GM23338 (cell line): ENCODE measurements at regions not wholly inside any gene's neighbourhood (a gene's known extent, or its start where the extent isn't known, plus 50 kb on each side); places are given as distances from the start of the nearest gene placed in this dataset.

Experiments used
- ATAC-seq: fragments of 200-7000 bp; cut with Tn5 transposase; 3 replicates; pipeline ENCODE4 v1.9.1; 2020
- DNase-seq: peaks from one replicate; pipeline ENCODE4 v3.0.0-alpha.2; 2015; ENCODE audit warnings: low spot score
- H2AFZ ChIP-seq: fragments of 200-600 bp; sonication (generic); 2 replicates; pipeline ENCODE4 v1.8.0; 2016; ENCODE audit warnings: antibody characterized with exemption, mild to moderate bottlenecking, moderate library complexity
- H3F3A ChIP-seq: fragments of 200-600 bp; sonication (generic); replicated peaks from 2 replicates; pipeline ENCODE4 v1.8.0; 2017; ENCODE audit warnings: antibody characterized with exemption, mixed run types, low read depth
- H3K27ac ChIP-seq: fragments of 200-600 bp; sonication (generic); 2 replicates; pipeline ENCODE4 v1.6.1; 2016; ENCODE audit warnings: low read depth
- H3K27me3 ChIP-seq: fragments of 200-600 bp; sonication (generic); 2 replicates; pipeline ENCODE4 v1.8.0; 2016; ENCODE audit warnings: mild to moderate bottlenecking, mixed run types, moderate library complexity; ENCODE audit not compliant: insufficient read depth
- H3K36me3 ChIP-seq: fragments of 200-600 bp; sonication (generic); 2 replicates; pipeline ENCODE4 v1.8.0; 2016; ENCODE audit warnings: mild to moderate bottlenecking; ENCODE audit not compliant: insufficient read depth
- H3K4me1 ChIP-seq: fragments of 200-600 bp; sonication (generic); 2 replicates; pipeline ENCODE4 v1.8.0; 2016; ENCODE audit warnings: mild to moderate bottlenecking, moderate library complexity; ENCODE audit not compliant: insufficient read depth
- H3K4me2 ChIP-seq: fragments of 200-600 bp; sonication (generic); 2 replicates; pipeline ENCODE4 v1.7.1; 2017; ENCODE audit warnings: mixed run types
- H3K4me3 ChIP-seq: fragments of 200-600 bp; sonication (generic); 2 replicates; pipeline ENCODE4 v1.6.1; 2016; ENCODE audit warnings: mixed run types
- H3K79me2 ChIP-seq: fragments of 200-600 bp; sonication (generic); replicated peaks from 2 replicates; pipeline ENCODE4 v1.8.0; 2017; ENCODE audit warnings: mild to moderate bottlenecking; ENCODE audit not compliant: insufficient read depth
- H3K9me2 ChIP-seq: fragments of 200-600 bp; sonication (generic); 2 replicates; pipeline ENCODE4 v1.8.0; 2017; ENCODE audit not compliant: insufficient read depth
- H4K20me1 ChIP-seq: fragments of 200-600 bp; sonication (generic); replicated peaks from 2 replicates; pipeline ENCODE4 v1.8.0; 2017; ENCODE audit warnings: mild to moderate bottlenecking; ENCODE audit not compliant: insufficient read depth
- H3K27ac Mint-ChIP-seq: 2 replicates; pipeline ENCODE4 v1.8.0; 2020; ENCODE audit warnings: inconsistent platforms, mild to moderate bottlenecking, moderate library complexity, mixed read lengths
- H3K27me3 Mint-ChIP-seq: 3 replicates; pipeline ENCODE4 v1.8.0; 2022; ENCODE audit warnings: low read depth, mild to moderate bottlenecking, moderate library complexity, mixed read lengths, inconsistent platforms; ENCODE audit not compliant: insufficient read depth, poor library complexity
- H3K36me3 Mint-ChIP-seq: 3 replicates; pipeline ENCODE4 v1.8.0; 2021; ENCODE audit warnings: low read depth, mild to moderate bottlenecking, inconsistent platforms, moderate library complexity, mixed read lengths
- H3K4me1 Mint-ChIP-seq: 3 replicates; pipeline ENCODE4 v1.8.0; 2020; ENCODE audit warnings: mild to moderate bottlenecking, inconsistent platforms, mixed read lengths
- H3K4me3 Mint-ChIP-seq: 3 replicates; pipeline ENCODE4 v1.8.0; 2021; ENCODE audit warnings: moderate library complexity, mild to moderate bottlenecking, inconsistent platforms, mixed read lengths
- H3K9me3 Mint-ChIP-seq: 3 replicates; pipeline ENCODE4 v1.8.0; 2020; ENCODE audit warnings: moderate library complexity, mild to moderate bottlenecking, inconsistent platforms, mixed read lengths
- CREB1 ChIP-seq: fragments of 250-450 bp; sonication (Bioruptor Pico); IDR thresholded peaks from 2 replicates; pipeline ENCODE4 v1.5.0; 2020; ENCODE audit warnings: low read depth, mild to moderate bottlenecking, moderate library complexity
- EZH2 ChIP-seq: fragments of 200-600 bp; sonication (generic); IDR thresholded peaks from one replicate; pipeline ENCODE4 v1.8.0; 2017; ENCODE audit warnings: antibody characterized with exemption, mild to moderate bottlenecking, low read depth; ENCODE audit not compliant: unreplicated experiment
- EZH2phosphoT487 ChIP-seq: fragments of 200-600 bp; sonication (generic); IDR thresholded peaks from one replicate; pipeline ENCODE4 v1.8.1; 2018; ENCODE audit warnings: antibody characterized with exemption; ENCODE audit not compliant: unreplicated experiment
- JUNB ChIP-seq: IDR thresholded peaks from one replicate; pipeline ENCODE4 v1.6.1; 2016; ENCODE audit warnings: antibody characterized with exemption; ENCODE audit not compliant: unreplicated experiment
- NANOG ChIP-seq: IDR thresholded peaks from 2 replicates; pipeline ENCODE4 v1.6.1; 2016; ENCODE audit warnings: antibody characterized with exemption, borderline replicate concordance
- POLR2AphosphoS5 ChIP-seq: IDR thresholded peaks from 2 replicates; pipeline ENCODE4 v1.6.1; 2016; ENCODE audit warnings: antibody characterized with exemption, low read depth
- STAT1 ChIP-seq: IDR thresholded peaks from one replicate; pipeline ENCODE4 v1.6.1; 2016; ENCODE audit warnings: antibody characterized with exemption; ENCODE audit not compliant: unreplicated experiment
- ZNF114 ChIP-seq: fragments of 250-450 bp; sonication (Bioruptor Pico); IDR thresholded peaks from 2 replicates; pipeline ENCODE4 v1.5.0; 2020; ENCODE audit warnings: mild to moderate bottlenecking, moderate library complexity
- ZNF331 ChIP-seq: fragments of 250-450 bp; sonication (Bioruptor Pico); IDR thresholded peaks from 2 replicates; pipeline ENCODE4 v1.5.0; 2020; ENCODE audit warnings: low read depth, mild to moderate bottlenecking, moderate library complexity
- TF ChIP-seq, protein P1 (sequence below), 2 experiments: fragments of 200-600 bp in 1 of 2; sonication (generic) in 1 of 2; conservative IDR thresholded peaks; 2 replicates each; pipeline versions ENCODE4 v1.5.1 to v1.6.1; 2016 to 2017; ENCODE audit warnings: antibody characterized with exemption in 2 of 2, low read depth in 2 of 2, mild to moderate bottlenecking in 2 of 2, moderate library complexity in 1 of 2
- TF ChIP-seq, protein P2 (sequence below): IDR thresholded peaks from 2 replicates; pipeline ENCODE4 v1.6.1; 2016; ENCODE audit warnings: antibody characterized with exemption
- TF ChIP-seq, protein P3 (sequence below): IDR thresholded peaks from one replicate; pipeline ENCODE4 v1.6.1; 2018; ENCODE audit warnings: antibody characterized with exemption; ENCODE audit not compliant: unreplicated experiment
- TF ChIP-seq, protein P4 (sequence below): fragments of 250-450 bp; sonication (Bioruptor Pico); IDR thresholded peaks from 2 replicates; pipeline ENCODE4 v1.5.0; 2020; ENCODE audit warnings: mild to moderate bottlenecking, moderate library complexity

DNA sequence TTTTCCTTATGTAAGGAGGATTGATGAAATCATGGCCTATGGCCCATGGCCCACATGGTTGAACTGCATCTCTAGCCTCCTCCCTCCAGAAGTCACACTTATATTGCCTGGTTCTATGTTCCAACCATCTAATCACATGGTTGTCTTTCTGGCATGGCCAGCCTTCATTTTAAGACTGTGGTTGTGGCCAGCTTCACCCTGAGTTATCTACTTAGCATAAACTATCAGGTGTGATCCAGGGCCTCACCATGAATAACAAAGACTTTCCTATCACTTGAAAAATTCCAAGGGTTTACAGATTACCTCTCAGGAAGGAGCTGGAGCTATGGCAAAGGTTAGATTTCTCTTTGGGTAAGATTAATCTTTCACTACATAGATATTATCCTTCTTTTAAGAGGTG lies 222.8 kb downstream of the SNCA start:
- no peaks in the 10 kb centered on the region for H3K27me3 ChIP-seq
- no peaks in the 10 kb centered on the region for H3K79me2 ChIP-seq
- H3K4me3 ChIP-seq, result no peak overlapping the region
- DNase-seq, result peak; percentile 4
- H3K36me3 ChIP-seq, result no peaks in the 10 kb centered on the region
- no peak overlapping the region for H3K27ac ChIP-seq
- Mint-ChIP-seq H3K4me3 (no peak overlapping the region), H3K9me3 (no peaks in the 10 kb centered on the region; the same call in 2 of the 3 replicates), H3K27ac (no peak overlapping the region), H3K4me1 (peaks cover 17% of the 10 kb centered on the region), H3K36me3 (no peaks in the 10 kb centered on the region), H3K27me3 (peaks cover 1% of the 10 kb centered on the region)
- ATAC-seq, result no peak
- H2AFZ ChIP-seq, result no peak overlapping the region
- no peak overlapping the region for H3K4me2 ChIP-seq
- H3K9me2 ChIP-seq, result 0 out of 2 replicates have a peak, but pooled peaks cover 4% of the 10 kb centered on the region
- no peaks in the 10 kb centered on the region for H3F3A ChIP-seq
- no peaks in the 10 kb centered on the region for H4K20me1 ChIP-seq
- no peaks in the 10 kb centered on the region for H3K4me1 ChIP-seq
- TF ChIP-seq EZH2, result no peak
- TF ChIP-seq, protein P1, sequence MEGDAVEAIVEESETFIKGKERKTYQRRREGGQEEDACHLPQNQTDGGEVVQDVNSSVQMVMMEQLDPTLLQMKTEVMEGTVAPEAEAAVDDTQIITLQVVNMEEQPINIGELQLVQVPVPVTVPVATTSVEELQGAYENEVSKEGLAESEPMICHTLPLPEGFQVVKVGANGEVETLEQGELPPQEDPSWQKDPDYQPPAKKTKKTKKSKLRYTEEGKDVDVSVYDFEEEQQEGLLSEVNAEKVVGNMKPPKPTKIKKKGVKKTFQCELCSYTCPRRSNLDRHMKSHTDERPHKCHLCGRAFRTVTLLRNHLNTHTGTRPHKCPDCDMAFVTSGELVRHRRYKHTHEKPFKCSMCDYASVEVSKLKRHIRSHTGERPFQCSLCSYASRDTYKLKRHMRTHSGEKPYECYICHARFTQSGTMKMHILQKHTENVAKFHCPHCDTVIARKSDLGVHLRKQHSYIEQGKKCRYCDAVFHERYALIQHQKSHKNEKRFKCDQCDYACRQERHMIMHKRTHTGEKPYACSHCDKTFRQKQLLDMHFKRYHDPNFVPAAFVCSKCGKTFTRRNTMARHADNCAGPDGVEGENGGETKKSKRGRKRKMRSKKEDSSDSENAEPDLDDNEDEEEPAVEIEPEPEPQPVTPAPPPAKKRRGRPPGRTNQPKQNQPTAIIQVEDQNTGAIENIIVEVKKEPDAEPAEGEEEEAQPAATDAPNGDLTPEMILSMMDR (conservative IDR thresholded peaks at IDR 0.05; ENCODE audit: low read depth in 2 of 2), result no peak
- no peak for TF ChIP-seq NANOG
- TF ChIP-seq STAT1, result no peak
- TF ChIP-seq POLR2AphosphoS5, result no peak
- no peak for TF ChIP-seq CREB1 (CRISPR knock-in tag)
- TF ChIP-seq, protein P2, sequence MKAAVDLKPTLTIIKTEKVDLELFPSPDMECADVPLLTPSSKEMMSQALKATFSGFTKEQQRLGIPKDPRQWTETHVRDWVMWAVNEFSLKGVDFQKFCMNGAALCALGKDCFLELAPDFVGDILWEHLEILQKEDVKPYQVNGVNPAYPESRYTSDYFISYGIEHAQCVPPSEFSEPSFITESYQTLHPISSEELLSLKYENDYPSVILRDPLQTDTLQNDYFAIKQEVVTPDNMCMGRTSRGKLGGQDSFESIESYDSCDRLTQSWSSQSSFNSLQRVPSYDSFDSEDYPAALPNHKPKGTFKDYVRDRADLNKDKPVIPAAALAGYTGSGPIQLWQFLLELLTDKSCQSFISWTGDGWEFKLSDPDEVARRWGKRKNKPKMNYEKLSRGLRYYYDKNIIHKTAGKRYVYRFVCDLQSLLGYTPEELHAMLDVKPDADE, result no peak
- TF ChIP-seq ZNF331 (CRISPR knock-in tag), result no peak
- no peak for TF ChIP-seq ZNF114 (CRISPR knock-in tag)
- TF ChIP-seq, protein P3, sequence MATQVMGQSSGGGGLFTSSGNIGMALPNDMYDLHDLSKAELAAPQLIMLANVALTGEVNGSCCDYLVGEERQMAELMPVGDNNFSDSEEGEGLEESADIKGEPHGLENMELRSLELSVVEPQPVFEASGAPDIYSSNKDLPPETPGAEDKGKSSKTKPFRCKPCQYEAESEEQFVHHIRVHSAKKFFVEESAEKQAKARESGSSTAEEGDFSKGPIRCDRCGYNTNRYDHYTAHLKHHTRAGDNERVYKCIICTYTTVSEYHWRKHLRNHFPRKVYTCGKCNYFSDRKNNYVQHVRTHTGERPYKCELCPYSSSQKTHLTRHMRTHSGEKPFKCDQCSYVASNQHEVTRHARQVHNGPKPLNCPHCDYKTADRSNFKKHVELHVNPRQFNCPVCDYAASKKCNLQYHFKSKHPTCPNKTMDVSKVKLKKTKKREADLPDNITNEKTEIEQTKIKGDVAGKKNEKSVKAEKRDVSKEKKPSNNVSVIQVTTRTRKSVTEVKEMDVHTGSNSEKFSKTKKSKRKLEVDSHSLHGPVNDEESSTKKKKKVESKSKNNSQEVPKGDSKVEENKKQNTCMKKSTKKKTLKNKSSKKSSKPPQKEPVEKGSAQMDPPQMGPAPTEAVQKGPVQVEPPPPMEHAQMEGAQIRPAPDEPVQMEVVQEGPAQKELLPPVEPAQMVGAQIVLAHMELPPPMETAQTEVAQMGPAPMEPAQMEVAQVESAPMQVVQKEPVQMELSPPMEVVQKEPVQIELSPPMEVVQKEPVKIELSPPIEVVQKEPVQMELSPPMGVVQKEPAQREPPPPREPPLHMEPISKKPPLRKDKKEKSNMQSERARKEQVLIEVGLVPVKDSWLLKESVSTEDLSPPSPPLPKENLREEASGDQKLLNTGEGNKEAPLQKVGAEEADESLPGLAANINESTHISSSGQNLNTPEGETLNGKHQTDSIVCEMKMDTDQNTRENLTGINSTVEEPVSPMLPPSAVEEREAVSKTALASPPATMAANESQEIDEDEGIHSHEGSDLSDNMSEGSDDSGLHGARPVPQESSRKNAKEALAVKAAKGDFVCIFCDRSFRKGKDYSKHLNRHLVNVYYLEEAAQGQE, result no peak
- TF ChIP-seq JUNB, result no peak
- TF ChIP-seq, protein P4, sequence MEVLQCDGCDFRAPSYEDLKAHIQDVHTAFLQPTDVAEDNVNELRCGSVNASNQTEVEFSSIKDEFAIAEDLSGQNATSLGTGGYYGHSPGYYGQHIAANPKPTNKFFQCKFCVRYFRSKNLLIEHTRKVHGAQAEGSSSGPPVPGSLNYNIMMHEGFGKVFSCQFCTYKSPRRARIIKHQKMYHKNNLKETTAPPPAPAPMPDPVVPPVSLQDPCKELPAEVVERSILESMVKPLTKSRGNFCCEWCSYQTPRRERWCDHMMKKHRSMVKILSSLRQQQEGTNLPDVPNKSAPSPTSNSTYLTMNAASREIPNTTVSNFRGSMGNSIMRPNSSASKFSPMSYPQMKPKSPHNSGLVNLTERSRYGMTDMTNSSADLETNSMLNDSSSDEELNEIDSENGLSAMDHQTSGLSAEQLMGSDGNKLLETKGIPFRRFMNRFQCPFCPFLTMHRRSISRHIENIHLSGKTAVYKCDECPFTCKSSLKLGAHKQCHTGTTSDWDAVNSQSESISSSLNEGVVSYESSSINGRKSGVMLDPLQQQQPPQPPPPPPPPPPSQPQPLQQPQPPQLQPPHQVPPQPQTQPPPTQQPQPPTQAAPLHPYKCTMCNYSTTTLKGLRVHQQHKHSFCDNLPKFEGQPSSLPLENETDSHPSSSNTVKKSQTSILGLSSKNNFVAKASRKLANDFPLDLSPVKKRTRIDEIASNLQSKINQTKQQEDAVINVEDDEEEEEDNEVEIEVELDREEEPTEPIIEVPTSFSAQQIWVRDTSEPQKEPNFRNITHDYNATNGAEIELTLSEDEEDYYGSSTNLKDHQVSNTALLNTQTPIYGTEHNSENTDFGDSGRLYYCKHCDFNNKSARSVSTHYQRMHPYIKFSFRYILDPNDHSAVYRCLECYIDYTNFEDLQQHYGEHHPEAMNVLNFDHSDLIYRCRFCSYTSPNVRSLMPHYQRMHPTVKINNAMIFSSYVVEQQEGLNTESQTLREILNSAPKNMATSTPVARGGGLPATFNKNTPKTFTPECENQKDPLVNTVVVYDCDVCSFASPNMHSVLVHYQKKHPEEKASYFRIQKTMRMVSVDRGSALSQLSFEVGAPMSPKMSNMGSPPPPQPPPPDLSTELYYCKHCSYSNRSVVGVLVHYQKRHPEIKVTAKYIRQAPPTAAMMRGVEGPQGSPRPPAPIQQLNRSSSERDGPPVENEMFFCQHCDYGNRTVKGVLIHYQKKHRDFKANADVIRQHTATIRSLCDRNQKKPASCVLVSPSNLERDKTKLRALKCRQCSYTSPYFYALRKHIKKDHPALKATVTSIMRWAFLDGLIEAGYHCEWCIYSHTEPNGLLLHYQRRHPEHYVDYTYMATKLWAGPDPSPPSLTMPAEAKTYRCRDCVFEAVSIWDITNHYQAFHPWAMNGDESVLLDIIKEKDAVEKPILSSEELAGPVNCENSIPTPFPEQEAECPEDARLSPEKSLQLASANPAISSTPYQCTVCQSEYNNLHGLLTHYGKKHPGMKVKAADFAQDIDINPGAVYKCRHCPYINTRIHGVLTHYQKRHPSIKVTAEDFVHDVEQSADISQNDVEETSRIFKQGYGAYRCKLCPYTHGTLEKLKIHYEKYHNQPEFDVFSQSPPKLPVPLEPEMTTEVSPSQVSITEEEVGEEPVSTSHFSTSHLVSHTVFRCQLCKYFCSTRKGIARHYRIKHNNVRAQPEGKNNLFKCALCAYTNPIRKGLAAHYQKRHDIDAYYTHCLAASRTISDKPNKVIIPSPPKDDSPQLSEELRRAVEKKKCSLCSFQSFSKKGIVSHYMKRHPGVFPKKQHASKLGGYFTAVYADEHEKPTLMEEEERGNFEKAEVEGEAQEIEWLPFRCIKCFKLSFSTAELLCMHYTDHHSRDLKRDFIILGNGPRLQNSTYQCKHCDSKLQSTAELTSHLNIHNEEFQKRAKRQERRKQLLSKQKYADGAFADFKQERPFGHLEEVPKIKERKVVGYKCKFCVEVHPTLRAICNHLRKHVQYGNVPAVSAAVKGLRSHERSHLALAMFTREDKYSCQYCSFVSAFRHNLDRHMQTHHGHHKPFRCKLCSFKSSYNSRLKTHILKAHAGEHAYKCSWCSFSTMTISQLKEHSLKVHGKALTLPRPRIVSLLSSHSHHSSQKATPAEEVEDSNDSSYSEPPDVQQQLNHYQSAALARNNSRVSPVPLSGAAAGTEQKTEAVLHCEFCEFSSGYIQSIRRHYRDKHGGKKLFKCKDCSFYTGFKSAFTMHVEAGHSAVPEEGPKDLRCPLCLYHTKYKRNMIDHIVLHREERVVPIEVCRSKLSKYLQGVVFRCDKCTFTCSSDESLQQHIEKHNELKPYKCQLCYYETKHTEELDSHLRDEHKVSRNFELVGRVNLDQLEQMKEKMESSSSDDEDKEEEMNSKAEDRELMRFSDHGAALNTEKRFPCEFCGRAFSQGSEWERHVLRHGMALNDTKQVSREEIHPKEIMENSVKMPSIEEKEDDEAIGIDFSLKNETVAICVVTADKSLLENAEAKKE (CRISPR knock-in tag), result no peak
- no peak for TF ChIP-seq EZH2phosphoT487
